ENCODE measurements at regions not wholly inside any gene's neighbourhood (a gene's known extent, or its start where the extent isn't known, plus 50 kb on each side); places are given as distances from the start of the nearest gene placed in this dataset.
"Not testable (repeated sequence)": the region's sequence is repeated elsewhere in the genome, so short reads cannot be mapped to it uniquely, and the experiment has no call there.

GRCh38 chr4:14906805-14907204, 95.5 kb upstream of the CPEB2 start:
- no peak for DNase-seq (ENCODE audit: low read depth in 2 of 2)

- peak in 1 of 2 experiments; percentile 4 for DNase-seq (ENCODE audit: low read depth in 2 of 2)
Measured at GRCh38 chr4:14908635-14909034, 93.6 kb upstream of the CPEB2 start.

- DNase-seq (ENCODE audit: low read depth in 2 of 2), result no peak
Measured at GRCh38 chr4:14910411-14910810, 91.9 kb upstream of the CPEB2 start.

DNA sequence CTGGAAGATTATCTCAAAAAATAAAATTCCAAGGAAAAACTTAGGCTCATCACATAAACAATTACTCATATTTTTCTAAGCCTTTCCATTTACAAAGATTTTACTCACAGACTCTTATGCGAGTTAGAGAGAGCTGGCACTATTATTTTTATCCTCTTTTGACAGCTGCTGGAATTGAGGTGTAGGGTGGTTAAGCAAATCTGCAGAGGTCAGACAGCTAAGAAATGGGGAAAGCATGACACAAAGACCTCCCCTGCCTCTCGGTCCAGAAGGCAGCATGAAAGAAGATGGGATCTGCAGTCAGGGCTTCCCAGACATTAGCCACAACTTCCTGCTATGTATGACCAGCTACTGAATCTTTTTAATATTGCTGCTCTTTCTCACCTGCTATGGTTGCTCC, 89.9 kb upstream of the CPEB2 start:
- DNase-seq (ENCODE audit: low read depth in 2 of 2), result no peak

DNA sequence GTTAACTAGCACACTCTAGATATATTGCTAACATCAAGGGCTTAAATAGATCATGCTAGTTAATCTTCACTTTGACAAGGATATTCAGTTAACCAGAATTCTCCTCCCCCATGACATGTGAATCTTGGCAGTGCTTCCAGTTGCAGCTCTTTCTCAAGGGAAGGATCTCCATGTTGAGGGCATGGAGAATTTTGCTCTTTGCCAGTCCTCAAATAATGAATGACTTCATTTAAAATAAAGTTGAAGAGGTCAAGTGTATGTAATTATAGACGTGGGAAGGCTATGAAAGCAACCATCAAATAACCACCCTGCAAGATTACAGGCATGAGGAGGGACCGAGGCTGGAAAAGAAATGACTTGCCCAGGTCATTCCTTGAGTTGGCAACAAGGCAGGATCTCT, 87.3 kb upstream of the CPEB2 start:
- DNase-seq (ENCODE audit: low read depth in 2 of 2), result no peak

DNA sequence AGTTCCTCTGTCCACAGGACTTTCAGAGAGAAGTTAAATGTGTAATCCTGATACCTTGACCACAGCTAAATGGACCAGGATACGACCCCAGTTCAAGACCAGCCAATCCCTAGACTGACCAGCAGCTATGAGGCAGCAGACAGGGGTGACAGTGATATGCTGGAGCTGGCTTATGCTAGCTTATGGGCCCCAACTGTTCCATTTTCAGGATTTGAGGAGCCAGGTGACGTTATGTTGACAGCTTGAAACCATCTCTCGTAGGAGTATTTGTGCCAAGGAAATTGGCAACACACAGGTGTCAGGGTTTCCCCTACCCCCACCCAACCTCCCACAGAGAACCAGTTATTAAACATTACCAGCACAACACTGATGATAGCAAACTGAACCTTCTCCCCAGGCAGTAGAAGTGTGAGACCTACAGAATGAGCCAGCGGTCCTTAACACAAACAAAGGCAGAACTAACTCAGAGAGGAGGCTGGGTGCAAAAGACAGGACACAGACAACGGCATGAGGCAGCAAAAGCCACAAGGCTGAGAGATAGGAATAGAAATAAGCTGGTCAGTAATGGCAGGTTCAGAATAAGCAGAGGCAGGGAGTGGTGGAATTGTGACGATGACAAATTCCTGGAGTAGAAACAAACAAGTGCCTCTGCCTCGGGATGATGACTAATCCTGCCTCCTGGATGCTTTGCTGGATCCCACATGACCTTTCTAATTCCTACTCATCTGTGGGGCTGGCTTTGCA, 85.6 kb upstream of the CPEB2 start:
- DNase-seq (ENCODE audit: low read depth in 2 of 2), result no peak

GRCh38 chr4:14917298-14917633, 85.0 kb upstream of the CPEB2 start:
- no peak for DNase-seq (ENCODE audit: low read depth in 2 of 2)

DNA sequence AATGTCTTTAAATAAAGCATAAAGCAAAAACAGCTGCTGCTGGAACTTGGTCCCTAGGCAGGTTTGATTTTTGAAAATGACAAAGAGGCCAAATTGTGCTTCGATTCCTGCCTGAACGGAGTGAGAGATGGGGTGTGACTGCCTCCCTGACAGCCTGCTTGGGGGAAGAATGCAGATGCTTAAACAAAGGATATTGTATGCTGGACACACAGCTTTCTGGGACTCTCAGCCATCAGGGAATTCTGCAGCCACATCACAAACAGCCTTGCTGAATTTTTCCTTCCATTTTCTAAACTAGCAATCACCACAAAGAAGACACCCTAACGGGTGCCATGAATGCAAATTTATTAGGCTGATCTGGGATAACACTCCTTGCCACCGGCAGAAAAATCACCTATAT, 83.9 kb upstream of the CPEB2 start:
- no peak for DNase-seq (ENCODE audit: low read depth in 2 of 2)

GRCh38 chr4:14919785-14920184, 82.5 kb upstream of the CPEB2 start:
- DNase-seq (ENCODE audit: low read depth in 2 of 2), result no peak

DNA sequence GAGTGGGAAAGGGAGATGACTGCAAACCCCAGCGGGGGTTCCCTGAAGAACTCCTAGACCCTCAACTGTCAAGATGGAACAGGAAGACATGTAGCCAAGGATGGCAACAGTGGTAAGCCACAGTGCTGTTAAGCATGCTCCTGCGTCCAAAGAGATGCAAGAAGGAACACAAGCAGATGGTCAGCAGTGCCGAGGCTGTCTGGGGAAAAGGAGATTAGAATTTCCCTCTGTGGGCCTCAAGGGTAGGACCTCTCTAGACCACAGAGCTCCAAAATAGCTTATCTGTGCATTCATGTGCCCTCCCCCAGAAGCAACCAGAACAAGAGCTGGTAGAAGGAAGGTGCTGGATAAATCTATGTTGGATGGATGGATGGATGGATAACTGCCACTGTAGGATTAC, 82.0 kb upstream of the CPEB2 start:
- no peak for DNase-seq (ENCODE audit: low read depth in 2 of 2)

DNA sequence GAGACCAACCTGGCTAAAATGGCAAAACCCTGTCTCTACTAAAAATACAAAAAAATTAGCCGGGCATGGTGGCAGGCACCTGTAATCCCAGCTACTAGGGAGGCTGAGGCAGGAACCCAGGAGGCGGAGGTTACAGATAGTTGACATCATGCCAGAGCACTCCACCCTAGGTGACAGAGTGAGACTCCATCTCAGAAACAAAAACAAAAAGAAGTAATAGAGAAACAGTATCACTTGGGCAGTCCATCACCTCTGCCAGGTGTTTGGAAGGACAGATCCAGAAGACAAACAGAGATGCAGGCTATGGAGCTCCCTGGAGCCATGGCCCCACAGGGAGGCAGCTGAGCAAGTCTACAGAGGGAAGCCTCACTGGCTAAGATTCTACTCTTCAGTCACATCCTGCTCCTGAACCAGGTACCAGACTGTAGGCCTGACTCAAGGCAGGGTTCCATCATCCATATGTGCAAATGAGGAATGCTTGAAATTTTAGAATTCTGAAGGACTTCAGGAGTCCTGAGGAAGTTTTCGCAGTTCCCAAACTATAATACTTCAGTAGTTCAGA, 81.4 kb upstream of the CPEB2 start:
- DNase-seq (ENCODE audit: low read depth in 2 of 2), result no peak

- not testable (repeated sequence) for DNase-seq (ENCODE audit: low read depth in 2 of 2)
Measured at GRCh38 chr4:14921781-14922180, 80.5 kb upstream of the CPEB2 start.

GRCh38 chr4:14924076-14924811, 78.0 kb upstream of the CPEB2 start:
- no peak for DNase-seq (ENCODE audit: low read depth in 2 of 2)

DNA sequence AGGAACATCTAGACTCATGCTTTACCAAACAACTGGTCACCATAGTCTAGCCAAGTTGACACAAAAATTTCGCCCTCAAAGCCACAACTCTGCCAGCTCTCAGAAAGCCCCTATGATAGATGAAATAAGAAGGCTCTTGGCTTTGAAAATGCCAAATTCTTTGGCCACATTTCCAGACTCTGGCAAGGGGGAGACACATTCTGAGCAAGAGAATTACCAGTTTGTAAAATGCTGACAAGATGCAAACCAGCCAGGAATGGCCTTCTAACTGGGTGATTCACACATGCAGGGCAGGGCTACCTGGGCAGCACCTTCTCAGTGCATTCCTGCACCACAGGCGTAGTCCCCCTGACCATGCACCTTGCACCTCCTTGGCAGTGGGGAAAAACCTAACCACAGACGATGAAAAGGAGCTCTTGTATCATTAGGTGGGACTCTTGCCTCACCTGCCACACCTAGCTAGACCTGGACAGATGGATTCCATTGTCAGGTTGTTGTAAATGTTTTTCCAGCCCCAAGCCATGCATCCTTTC, 77.4 kb upstream of the CPEB2 start:
- no peak for DNase-seq (ENCODE audit: low read depth in 2 of 2)

DNA sequence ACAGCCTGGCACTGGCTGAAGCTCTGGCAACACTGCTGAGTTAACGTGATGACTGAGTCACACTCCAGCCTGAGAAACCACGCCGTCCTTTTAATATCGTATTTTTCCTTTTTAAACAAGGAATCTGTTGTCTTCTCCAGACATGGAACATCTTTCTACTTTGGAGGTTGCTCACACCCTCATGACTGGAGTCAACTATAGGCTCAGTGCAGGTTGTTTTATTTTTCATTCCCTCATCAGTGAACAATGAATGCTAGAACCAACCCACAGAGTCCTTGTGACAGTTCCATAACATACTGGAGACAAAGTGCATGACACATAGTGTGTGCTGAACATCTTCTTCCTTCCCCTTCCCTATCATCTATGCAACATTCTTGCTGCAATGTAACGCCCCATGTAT, 76.8 kb upstream of the CPEB2 start:
- DNase-seq (ENCODE audit: low read depth in 2 of 2), result no peak

- no peak for DNase-seq (ENCODE audit: low read depth in 2 of 2)
Measured at GRCh38 chr4:14926368-14926767, 75.9 kb upstream of the CPEB2 start.

DNA sequence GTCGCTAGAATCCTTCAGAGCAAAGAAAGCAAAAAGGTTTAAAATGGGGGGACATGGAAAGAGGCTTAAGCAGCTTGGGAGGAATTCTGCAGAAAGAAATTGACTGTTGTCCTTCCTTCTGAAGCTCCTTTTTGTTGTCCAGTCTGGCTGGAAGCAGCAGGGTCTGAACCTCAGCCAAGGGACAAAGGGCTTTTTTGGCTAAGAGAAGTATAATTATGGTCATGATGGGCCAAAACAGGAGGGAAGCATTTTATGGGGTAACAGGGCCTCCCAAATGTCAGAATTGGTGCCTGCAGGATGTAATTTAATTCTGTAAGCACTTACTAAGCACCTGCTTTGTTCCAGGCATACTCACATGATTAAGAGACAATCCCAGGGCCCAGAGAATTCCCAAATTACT, 74.2 kb upstream of the CPEB2 start:
- no peak for DNase-seq (ENCODE audit: low read depth in 2 of 2)

GRCh38 chr4:14929669-14930068, 72.6 kb upstream of the CPEB2 start:
- DNase-seq (ENCODE audit: low read depth in 2 of 2), result no peak

GRCh38 chr4:14934704-14935390, 67.4 kb upstream of the CPEB2 start:
- no peak for DNase-seq (ENCODE audit: low read depth in 2 of 2)

DNA sequence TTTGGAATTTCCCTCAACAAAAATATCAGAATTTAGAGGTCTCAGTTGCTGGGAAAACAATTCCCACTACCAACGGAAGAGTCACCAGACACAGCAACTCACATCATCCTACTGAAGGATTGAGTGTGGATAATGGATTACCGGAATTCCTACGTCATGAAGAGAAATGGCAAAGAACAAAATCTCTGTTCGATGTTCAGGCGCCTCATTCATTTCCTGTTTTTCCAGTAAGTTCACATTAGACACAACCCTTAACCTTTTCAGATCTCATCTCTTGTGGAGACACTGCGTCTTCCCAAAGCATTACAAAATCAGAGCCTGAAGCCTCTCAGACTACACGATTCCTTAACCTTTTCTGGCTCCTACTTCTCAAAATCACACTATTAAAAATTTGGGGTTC, 58.5 kb upstream of the CPEB2 start:
- no peak for DNase-seq (ENCODE audit: low read depth in 2 of 2)

GRCh38 chr4:14952352-14952751, 49.9 kb upstream of the CPEB2 start:
- no peak for DNase-seq (ENCODE audit: low read depth in 2 of 2)

All from fibroblast of skin of left quadriceps (primary cell).